Ishikawa (cell line): ENCODE measurements at regions not wholly inside any gene's neighbourhood (a gene's known extent, or its start where the extent isn't known, plus 50 kb on each side); places are given as distances from the start of the nearest gene placed in this dataset.

ENCODE experiments used
- CEBPB ChIP-seq: IDR thresholded peaks from 2 replicates; pipeline ENCODE4 v1.6.1; 2012
- CREB1 ChIP-seq: IDR thresholded peaks from 2 replicates; pipeline ENCODE4 v1.6.1; 2012; ENCODE audit warnings: low read depth
- EP300 ChIP-seq: IDR thresholded peaks from 2 replicates; pipeline ENCODE4 v1.6.1; 2012; ENCODE audit warnings: borderline replicate concordance
- FOXM1 ChIP-seq: IDR thresholded peaks from 2 replicates; pipeline ENCODE4 v1.6.1; 2012; ENCODE audit warnings: low read depth, borderline replicate concordance
- NFIC ChIP-seq: IDR thresholded peaks from 2 replicates; pipeline ENCODE4 v1.6.1; 2012
- TCF12 ChIP-seq: IDR thresholded peaks from 2 replicates; pipeline ENCODE4 v1.6.1; 2012; ENCODE audit warnings: low read depth
- YY1 ChIP-seq: IDR thresholded peaks from 2 replicates; pipeline ENCODE4 v1.6.1; 2012; ENCODE audit warnings: low read depth
- ZBTB7A ChIP-seq: IDR thresholded peaks from 2 replicates; pipeline ENCODE4 v1.6.1; 2012; ENCODE audit warnings: low read depth
- TF ChIP-seq, protein P1 (sequence below): IDR thresholded peaks from 2 replicates; pipeline ENCODE4 v1.6.1; 2012; ENCODE audit warnings: low read depth, mild to moderate bottlenecking
- TF ChIP-seq, protein P2 (sequence below): IDR thresholded peaks from 2 replicates; pipeline ENCODE4 v1.6.1; 2012

DNA sequence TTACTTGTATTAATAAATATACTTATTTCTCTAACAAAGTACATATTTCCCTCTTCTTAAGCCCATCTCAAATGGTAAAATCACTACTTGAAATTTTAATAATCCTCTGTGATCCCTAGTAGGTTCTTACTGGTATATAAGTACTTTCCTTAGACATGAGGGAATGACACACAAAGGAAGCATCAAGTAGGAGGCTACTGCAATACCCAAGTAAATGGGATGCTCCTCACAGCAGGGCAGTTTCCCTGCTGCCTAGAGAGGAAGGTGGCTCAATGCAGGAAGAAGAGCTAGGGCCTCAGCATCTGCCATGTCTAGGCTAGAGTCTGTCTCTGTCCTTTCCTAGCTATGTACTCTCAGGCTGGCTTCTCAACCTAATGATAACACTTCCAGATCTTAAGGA is 122.1 kb upstream of the DIPK2B start:
- TF ChIP-seq TCF12 (no peak), YY1 (no peak), CEBPB (no peak), ZBTB7A (no peak), NFIC (no peak), FOXM1 (no peak), CREB1 (no peak), EP300 (no peak)
- TF ChIP-seq, protein P1, sequence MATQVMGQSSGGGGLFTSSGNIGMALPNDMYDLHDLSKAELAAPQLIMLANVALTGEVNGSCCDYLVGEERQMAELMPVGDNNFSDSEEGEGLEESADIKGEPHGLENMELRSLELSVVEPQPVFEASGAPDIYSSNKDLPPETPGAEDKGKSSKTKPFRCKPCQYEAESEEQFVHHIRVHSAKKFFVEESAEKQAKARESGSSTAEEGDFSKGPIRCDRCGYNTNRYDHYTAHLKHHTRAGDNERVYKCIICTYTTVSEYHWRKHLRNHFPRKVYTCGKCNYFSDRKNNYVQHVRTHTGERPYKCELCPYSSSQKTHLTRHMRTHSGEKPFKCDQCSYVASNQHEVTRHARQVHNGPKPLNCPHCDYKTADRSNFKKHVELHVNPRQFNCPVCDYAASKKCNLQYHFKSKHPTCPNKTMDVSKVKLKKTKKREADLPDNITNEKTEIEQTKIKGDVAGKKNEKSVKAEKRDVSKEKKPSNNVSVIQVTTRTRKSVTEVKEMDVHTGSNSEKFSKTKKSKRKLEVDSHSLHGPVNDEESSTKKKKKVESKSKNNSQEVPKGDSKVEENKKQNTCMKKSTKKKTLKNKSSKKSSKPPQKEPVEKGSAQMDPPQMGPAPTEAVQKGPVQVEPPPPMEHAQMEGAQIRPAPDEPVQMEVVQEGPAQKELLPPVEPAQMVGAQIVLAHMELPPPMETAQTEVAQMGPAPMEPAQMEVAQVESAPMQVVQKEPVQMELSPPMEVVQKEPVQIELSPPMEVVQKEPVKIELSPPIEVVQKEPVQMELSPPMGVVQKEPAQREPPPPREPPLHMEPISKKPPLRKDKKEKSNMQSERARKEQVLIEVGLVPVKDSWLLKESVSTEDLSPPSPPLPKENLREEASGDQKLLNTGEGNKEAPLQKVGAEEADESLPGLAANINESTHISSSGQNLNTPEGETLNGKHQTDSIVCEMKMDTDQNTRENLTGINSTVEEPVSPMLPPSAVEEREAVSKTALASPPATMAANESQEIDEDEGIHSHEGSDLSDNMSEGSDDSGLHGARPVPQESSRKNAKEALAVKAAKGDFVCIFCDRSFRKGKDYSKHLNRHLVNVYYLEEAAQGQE: no peak
- TF ChIP-seq, protein P2, sequence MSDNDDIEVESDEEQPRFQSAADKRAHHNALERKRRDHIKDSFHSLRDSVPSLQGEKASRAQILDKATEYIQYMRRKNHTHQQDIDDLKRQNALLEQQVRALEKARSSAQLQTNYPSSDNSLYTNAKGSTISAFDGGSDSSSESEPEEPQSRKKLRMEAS: no peak
